NCI-H2081 treated with DMSO at 0.1 percent for 48 hours (cell line): ENCODE measurements at regions not wholly inside any gene's neighbourhood (a gene's known extent, or its start where the extent isn't known, plus 50 kb on each side); places are given as distances from the start of the nearest gene placed in this dataset.
"Not testable (repeated sequence)": the region's sequence is repeated elsewhere in the genome, so short reads cannot be mapped to it uniquely, and the experiment has no call there.

Experiments
- DNase-seq: peaks from one replicate; lab custom pipeline; 2025; lab: John Stamatoyannopoulos, UW

DNA sequence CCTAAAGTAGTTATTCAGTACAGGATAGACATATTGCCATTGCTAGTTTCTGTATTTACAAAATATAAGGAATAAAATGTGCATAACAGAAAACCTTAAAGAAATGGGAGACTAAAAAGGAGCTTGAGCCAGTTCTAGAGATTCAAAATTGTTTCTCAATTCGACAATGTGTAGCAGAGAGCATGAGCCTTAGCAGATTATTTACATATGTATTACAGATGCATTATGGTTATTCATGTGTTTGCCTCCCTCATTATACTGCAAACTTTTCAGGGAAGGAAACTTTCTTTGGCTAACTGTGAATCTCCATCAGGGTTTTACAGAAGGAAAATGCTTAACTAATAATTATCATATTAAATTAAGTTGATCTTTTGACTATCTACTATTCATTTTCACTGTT is 854.4 kb upstream of the SLC39A10 start:
- no peak for DNase-seq

DNA sequence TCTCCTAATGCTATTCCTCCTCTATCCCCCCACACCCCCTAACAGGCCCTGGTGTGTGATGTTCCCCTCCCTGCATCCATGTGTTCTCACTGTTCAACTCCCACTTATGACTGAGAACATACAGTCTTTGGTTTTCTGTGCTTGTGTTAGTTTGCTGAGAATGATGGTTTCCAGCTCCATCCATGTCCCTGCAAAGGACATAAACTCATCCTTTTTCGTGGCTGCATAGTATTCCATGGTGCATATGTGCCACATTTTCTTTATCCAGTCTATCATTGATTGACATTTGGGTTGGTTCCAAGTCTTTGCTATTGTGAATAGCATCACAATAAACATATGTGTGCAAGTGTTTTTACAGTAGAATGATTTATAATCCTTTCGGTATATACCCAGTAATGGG is 870.0 kb upstream of the SLC39A10 start:
- DNase-seq: not testable (repeated sequence)

DNA sequence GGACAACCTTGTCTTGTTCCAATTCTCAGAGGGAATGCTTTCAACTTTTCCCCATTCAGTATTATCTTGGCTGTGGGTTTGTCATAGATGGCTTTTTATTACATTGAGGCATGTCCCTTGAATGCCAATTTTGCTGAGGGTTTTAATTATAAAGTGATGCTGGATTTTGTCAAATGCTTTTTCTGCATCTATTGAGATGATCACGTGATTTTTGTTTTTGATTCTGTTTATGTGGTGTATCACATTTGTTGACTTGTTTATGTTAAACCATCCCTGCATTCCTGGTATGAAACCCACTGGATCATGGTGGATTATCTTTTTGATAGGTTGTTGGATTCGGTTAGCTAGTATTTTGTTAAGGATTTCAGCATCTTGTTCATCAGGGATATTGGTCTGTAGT is 885.6 kb upstream of the SLC39A10 start:
- not testable (repeated sequence) for DNase-seq

DNA sequence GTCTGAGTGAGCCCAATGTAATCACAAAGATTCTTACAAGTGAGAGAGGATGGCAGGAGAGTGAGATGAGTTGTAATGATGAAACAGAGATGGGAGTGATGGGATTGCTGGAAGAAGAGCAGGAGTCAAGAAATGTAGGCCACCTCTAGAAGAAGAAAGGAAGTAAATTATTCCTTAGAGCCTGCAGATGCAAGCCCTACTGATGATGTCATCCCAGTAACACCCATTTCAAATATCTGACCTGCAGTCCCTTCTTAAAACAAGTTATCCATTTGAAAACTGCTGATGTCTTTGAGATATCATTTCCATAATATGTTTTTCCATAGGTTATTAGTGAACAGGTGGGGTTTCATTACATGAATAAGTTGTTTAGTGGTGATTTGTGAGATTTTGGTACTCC is 888.0 kb upstream of the SLC39A10 start:
- no peak for DNase-seq

DNA sequence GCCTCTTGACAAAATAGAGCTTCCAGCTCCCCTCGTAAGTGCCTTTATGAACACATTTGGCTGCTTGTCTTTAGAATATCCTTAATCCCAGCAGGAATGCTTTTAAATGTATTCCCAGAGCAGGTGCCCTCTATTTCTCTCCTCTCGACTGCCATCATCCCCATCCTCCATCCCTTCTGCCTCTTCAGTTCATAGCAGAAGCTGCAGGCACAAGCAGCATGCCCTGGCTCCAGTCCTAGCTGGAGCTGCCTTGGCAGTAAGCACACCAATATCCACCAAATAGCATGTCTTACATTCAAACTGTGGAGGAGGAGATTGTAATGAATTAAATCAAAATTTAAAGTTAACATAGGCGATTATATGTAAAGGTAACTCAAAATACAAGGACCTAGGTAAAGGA is 891.3 kb upstream of the SLC39A10 start:
- DNase-seq: no peak

DNA sequence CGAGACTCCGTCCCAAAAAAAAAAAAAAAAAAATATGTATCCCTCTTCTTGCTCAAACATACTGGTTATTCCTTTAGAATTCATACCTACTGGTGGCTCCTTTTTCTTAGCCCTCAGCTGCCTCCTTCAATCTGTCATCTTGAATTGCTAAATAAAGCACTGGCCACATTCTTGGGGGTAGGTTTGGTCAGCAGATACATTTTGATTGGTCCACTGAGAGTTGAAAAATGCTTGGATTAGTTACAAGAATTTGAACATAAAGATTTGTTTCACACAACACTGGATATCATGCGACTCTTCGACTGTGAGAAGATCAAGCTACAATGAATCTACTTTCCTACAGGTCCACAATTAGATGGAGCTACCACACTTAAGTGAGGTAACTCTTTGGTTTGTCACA is 906.1 kb upstream of the SLC39A10 start:
- no peak for DNase-seq

DNA sequence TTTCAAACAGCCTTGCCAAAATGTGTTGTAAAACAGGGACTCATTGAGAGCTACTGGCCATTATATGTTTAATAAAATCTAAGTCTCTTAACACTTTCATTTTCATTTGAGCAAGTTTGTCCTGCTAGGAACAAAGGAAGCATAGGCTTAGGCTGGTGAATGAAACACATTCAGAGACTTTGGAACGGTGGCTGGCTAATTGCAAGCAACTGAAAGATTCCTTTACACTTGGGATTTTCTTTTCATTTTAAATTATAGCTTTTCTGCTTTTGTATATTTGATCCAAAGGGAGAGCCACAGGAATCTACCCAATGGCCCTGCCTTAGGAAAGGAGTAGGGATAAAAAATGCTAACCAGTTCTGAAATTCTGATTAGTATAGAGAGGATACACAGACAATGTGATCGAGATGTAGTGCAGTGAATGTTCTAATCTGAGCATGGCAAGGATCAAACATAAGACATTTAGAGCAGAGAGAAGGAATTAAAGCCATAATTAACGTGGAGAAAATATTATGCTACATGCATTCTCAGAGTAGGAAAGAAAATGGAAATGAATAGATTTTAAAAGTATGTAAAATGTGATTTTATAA is 911.4 kb upstream of the SLC39A10 start:
- DNase-seq: no peak

DNA sequence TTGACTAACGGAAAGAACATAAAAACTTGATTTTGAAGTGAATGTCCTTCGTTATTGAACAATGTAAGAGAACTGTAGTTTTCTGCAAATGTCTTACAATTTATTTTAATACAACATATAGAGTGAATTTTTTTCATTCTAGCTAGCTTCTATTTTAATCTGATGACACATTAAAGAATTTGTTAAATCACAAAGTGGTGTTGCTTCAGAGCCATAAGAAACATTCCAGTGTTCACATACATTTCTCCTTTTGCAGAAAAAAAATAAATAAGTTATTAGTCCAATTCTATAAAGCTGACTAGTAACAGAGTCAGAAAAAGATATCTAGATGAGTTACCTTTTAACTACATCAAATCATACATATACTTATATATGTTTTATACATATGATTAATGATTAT is 914.3 kb upstream of the SLC39A10 start:
- DNase-seq: no peak

DNA sequence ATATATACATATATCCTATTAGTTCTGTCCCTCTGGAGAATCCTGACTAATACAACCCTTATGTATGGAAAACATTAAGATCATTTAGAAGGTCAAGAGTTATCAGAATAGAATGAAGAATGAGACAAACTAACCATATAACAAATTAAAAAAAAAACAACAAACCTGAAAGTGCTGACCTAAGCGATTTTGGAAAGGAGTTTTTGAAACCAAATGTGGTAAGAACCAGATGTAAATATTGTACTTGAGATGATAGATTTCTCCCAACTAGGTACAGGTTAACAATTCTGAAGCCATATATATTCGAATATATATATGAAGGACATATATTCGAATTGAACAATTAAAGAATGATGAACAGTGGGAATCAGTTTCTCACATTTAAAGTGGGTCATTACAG is 917.8 kb upstream of the SLC39A10 start:
- DNase-seq: no peak

DNA sequence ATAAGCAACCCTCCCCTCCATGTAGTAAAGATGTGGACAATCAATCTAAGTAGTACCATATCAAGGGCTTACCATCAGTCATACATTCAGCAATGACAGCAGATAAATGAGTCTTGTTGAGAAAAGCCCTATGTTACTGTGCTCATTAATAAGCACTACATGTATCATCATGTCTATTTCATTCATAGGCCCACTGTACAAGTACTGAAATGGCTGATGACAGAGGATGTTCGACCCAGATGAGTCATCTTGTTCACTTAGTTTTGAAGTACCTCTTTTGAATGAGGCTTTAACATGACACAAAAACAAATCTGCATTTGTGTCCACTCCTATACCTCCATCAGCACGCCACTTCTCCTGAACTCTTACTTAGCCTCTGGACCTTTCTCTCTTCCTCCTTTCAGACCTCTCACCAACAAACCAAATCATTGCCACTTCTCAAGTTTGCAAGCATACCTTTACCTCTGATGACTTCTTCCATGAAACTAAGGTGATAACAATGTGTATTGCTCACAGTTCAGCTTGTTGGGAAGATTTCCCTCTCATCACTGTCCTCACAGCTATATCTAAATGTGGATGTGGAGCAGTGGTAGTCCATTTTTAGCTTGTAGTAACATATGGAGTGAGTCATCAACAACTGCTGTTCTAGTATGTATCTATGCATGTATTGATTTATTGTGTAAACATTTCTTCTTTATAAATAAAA is 921.0 kb upstream of the SLC39A10 start:
- no peak for DNase-seq

DNA sequence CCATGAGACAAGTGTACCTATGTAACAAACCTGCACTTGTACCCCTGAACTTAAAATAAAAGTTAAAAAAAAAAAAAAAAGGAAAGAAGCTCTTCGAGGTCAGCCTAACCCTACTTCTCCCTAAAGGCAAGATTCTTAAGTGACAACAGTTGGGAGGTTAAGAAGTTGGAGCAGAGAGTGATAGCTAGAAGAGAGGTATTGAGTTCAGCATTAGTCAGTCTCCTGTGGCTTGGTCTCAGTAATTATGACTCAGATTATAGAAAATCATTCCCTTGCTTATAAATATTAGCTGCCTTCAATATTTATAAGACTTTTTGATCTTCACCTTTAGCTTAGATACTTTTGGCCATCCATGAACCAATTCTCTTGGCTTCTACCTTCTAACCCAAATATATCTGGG is 926.8 kb upstream of the SLC39A10 start:
- no peak for DNase-seq

DNA sequence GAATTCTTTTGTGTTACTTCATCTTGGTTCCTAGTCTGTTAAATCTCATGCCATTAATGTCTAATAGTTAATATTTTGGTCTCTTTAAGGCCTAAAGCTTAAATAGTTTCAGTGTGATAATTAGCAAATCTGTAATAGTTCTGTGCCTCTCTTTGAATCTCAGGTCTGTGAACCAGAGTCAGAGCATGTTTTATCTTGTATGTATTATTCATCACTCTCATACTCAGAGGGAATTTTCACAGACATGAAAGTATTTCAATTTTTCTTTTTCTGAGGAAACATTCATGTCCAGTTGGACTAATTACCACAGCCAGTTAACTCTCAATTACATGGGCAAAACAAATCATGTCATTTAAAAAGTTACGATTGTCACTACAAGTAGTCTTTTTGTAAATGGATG is 931.9 kb upstream of the SLC39A10 start:
- no peak for DNase-seq

DNA sequence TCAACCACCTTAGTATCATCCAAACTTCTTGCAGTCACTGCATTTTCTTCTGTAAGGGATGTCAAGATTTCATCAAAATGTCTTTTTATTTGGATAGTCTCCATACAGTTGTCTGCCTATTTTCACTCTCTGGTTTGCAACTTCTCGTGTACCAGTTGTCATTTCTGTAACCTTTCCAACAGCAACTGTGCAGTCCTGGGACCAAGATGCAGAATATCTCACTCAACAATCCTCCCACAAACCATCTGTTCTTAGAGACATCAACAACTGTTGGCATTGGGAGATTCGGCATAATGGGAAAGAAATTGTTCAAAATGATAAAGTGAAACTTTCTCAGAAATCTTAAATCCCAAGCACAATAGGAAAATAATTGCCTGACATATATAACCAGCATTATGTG is 933.6 kb upstream of the SLC39A10 start:
- no peak for DNase-seq

DNA sequence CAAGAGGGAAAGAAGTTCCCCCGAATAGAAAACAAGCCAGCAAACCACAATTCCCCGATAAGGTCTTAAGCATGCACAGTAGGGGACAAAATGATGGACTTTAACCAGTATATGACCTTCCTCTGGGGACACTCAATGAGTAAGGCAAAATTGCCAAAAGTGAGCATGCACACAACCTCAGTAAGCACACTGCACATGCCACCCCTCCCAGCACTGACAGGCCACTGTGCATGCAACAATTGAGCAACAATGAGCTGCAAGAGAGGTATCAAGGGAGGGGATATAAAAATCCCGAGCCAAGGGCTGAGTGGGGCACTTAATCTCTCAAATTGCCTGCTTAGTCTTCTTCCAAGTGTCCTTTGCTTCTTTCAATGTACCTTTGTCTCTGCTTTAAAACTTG is 935.8 kb upstream of the SLC39A10 start:
- DNase-seq: no peak

DNA sequence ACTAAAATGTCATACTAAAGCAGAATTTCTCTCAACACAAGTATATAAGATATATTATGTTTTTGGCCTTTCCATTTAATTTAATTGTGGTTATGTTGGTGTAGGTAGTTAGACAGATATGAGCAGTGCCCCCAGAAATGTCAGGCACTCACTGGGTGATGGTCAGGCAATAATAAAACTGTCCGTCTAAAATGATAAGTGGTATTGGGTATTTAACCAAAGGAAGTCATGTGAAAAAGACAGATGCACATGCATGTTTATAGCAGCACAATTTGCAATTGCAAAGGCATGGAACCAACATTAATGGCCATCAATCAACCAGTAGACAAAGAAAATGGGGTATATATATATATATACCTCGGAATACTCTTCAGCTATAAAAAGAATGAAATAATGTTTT is 936.6 kb upstream of the SLC39A10 start:
- no peak for DNase-seq

DNA sequence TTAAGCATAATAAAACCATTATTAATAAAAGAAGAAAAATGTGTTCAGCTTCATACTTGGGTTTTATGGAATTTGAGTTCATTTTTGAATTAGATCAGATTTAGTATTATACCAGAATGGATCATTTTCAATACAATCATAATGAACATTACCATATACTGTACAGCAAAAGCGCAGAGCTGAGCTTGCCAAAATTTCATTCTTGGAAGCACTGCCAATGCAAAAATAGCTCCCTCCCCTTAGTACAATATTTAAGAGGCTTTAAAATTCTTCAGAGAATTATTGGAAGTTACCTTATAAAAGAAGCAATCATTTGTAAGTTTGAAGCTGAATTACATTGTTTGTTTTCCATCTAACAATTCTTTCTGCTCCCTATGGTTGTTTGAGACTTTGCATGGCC is 938.1 kb upstream of the SLC39A10 start:
- DNase-seq: no peak

DNA sequence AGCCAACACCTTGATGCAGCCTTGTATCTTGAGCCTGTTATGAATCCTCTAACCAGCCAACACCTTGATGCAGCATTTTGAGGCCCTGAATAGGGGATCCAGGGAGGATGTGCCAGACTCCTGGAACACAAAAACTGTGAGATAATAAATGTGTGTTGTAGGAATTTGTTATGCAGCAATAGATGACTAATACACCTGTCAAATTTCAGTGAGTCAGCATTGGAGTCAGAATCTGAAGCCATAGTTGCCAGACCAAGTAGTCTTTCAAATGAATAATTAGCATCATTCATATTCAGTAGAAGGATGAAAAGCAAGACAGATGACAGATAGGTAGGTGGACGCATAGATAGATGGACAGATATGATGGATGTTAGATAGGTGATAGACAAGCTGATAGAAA is 942.5 kb upstream of the SLC39A10 start:
- DNase-seq: no peak

DNA sequence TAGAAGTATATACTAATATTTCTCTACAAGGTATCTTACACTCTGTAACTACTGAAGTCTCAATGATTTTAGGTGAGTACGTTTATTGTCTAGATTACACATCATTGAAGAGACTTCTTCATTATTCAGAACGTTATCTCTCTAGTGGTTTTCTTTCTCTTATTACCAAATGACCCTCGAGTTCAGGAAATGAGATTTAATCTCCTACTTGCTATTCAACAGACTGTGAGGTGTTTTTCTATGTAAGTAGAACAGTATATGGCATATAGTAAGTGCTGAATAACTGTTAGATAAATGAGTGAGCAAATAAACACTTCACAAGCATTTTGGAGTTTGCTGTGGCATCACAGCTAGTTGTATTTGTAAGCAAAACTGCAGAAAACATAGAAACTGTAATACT is 947.2 kb upstream of the SLC39A10 start:
- DNase-seq: no peak

DNA sequence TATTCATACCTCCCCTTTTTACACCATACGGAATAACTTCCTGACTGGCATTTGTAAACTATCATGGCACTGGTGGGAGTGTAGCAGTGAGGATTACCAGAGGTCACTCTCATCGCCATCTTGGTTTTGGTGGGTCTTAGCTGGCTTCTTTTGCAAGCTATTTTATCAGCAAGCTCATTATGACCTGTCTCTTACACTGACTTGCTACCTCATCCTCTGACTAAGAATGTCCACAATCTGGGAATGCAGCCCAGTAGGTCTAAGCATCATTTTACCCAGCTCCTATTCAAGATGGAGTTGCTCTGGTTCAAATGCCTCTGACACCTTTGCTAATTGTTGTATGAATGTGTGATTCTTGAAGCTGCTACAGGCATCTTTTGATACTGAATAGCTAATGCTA is 950.8 kb upstream of the SLC39A10 start:
- no peak for DNase-seq

DNA sequence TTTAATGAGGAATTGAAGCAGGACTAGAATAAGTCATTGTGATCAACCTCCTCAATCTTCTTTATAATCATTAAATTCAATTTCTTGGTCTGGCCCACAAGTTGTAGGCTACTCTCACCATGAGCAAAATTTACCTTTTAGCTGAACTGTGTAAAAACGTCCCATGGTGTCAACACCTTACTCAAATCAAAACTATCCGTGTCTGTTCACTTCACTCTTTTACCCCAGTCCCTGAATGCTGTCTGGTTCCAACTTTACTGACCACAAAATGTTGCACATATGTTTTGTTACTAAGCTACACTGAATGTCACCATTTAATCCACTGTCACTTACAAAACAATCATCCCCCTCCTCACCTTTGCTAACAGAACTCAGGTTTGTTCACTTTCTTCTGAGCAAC is 951.6 kb upstream of the SLC39A10 start:
- no peak for DNase-seq

DNA sequence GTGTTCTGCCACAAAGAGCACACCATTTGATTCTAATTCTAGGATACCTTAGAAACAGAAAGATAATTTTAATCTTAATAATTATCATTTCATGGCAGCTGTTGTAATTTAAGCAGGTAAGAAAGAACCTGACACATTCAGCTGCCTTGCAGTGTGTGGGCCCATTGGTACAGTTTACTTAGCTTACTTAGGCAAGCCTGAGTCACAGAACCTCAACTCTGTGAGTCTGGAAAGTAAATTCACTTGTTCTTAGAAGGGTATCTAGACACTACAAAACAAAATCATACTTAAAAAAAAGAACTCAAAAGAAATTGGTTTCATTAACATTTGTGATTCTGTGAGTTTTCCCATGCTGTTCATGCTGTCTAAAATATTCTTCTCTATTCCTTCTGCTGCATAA is 956.3 kb upstream of the SLC39A10 start:
- DNase-seq: no peak

DNA sequence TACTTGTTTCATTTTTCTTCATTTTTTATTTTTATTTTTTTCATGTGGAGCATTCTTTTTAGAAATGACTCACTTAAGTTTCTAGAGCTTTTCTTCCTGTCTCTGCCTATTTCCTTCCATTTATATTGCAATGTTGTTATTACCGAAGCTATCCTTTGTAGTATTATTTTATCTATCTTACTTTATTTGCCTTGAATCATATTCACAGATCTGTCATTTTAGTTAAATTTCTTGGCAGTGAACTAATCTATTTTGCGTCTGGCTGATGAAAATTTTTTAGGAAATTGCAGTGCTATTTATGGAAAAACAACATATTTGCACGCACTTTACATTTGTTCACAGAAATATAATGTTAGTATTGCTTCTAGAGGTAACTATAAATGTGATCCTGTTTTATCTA is 956.9 kb upstream of the SLC39A10 start:
- DNase-seq: no peak

DNA sequence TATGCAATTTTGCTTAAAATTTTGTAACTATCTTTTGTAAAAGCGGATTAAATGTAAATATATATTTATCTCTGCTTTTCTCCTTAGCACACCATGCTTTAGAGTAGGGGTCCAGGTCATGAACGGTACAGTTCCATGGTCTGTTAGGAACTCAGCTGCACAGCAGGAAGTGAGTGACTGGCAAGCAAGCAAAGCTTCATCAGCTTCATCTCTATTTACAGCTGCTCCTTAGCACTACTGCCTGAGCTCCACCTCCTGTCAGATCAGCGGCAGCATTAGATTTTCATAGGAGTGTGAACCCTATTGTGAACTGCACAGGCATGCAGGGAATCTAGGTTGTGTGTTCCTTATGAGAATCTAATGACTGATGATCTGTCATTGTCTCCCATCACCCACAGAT is 959.0 kb upstream of the SLC39A10 start:
- no peak for DNase-seq

DNA sequence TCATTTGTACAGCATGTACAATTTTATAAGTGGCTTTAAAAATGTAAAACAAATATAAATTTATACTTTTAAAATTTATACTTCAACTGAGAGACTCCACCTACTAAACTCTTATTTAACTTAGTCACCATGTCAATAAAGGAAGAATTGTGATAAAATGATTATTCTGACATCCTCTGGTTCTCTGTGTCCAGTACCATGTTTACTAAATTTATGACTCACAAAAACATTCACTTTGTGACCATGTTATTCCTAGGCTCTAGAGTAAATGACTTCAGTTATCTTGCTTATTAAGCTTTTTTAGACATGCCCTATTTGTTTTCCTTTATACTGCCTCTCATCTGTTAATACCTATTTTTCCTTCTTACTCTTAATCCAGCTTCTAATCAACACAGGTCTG is 959.6 kb upstream of the SLC39A10 start:
- no peak for DNase-seq
